ENCODE measurements at regions not wholly inside any gene's neighbourhood (a gene's known extent, or its start where the extent isn't known, plus 50 kb on each side); places are given as distances from the start of the nearest gene placed in this dataset.

- H3K4me2 ChIP-seq (ENCODE audit: low read length), result no peak overlapping the region
- H3K27me3 ChIP-seq (ENCODE audit: insufficient read depth, low read depth, low read length), result no peaks in the 10 kb centered on the region
- no peak for TF ChIP-seq TAF1 (IDR thresholded peaks at IDR 0.05; ENCODE audit: low read depth)
- peak; percentile 54 for TF ChIP-seq EP300 (conservative IDR thresholded peaks at IDR 0.05; ENCODE audit: poor library complexity, severe bottlenecking)
- H3K36me3 ChIP-seq (ENCODE audit: insufficient read depth, low read length), result no peaks in the 10 kb centered on the region
- H3K4me3 ChIP-seq (ENCODE audit: low read length), result no peak overlapping the region
- H4K20me1 ChIP-seq (ENCODE audit: insufficient read depth), result no peaks in the 10 kb centered on the region
- H3K9me3 ChIP-seq (ENCODE audit: low read length), result no peaks in the 10 kb centered on the region
- no peaks in the 10 kb centered on the region for H3K79me2 ChIP-seq (replicated peaks; ENCODE audit: insufficient read depth, low read length)
- no peaks in the 10 kb centered on the region for H3K9me2 ChIP-seq (ENCODE audit: insufficient read depth, low read length)
- no peak overlapping the region for H2AFZ ChIP-seq (ENCODE audit: low read depth, low read length)
- H3K27ac ChIP-seq (ENCODE audit: low read length), result no peak overlapping the region
- no peaks in the 10 kb centered on the region for H3F3A ChIP-seq (ENCODE audit: insufficient read depth, low read length, poor library complexity, severe bottlenecking)
- H3K9ac ChIP-seq (ENCODE audit: low read length), result no peak overlapping the region
Observed at GRCh38 chr17:15177343-15177742, 87.8 kb downstream of the PMP22 start.

DNA sequence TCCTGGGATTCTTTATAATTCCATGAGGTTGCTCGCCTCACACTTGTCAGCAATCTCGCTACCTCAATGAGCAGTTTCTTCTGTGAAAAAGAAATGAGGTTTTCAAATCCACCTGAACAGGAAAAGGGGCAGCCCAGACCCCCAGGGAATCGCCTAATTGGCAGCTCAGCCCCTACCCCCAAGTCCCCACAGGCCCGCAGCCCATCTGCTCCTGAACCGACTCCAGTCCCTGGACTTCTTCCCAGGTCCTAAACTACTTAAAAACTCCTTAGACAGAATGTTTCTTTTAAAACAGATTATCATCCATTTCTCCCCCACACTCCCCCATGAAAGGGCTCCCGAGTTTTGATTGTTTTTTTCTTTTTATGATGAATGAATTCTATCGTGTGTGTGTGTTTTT is 89.8 kb downstream of the PMP22 start:
- no peaks in the 10 kb centered on the region for H3K9me2 ChIP-seq (ENCODE audit: insufficient read depth, low read length)
- no peaks in the 10 kb centered on the region for H3K9me3 ChIP-seq (ENCODE audit: low read length)
- no peaks in the 10 kb centered on the region for H3F3A ChIP-seq (ENCODE audit: insufficient read depth, low read length, poor library complexity, severe bottlenecking)
- no peak overlapping the region for H3K4me3 ChIP-seq (ENCODE audit: low read length)
- H2AFZ ChIP-seq (ENCODE audit: low read depth, low read length), result no peak overlapping the region
- H3K27ac ChIP-seq (ENCODE audit: low read length), result no peak overlapping the region
- H3K79me2 ChIP-seq (replicated peaks; ENCODE audit: insufficient read depth, low read length), result no peaks in the 10 kb centered on the region
- no peaks in the 10 kb centered on the region for H3K27me3 ChIP-seq (ENCODE audit: insufficient read depth, low read depth, low read length)
- H4K20me1 ChIP-seq (ENCODE audit: insufficient read depth), result no peaks in the 10 kb centered on the region
- no peak overlapping the region for H3K9ac ChIP-seq (ENCODE audit: low read length)
- H3K36me3 ChIP-seq (ENCODE audit: insufficient read depth, low read length), result no peaks in the 10 kb centered on the region
- TF ChIP-seq EZH2 (IDR thresholded peaks at IDR 0.05; ENCODE audit: borderline replicate concordance, insufficient read depth, low read length, poor library complexity, severe bottlenecking) (no peak), MXI1 (conservative IDR thresholded peaks at IDR 0.05; ENCODE audit: poor library complexity, severe bottlenecking) (no peak), EP300 (conservative IDR thresholded peaks at IDR 0.05; ENCODE audit: poor library complexity, severe bottlenecking) (no peak), TAF1 (IDR thresholded peaks at IDR 0.05; ENCODE audit: low read depth) (no peak), REST (IDR thresholded peaks at IDR 0.05; ENCODE audit: borderline replicate concordance) (no peak), RAD21 (conservative IDR thresholded peaks at IDR 0.05) (no peak), POLR2AphosphoS5 (IDR thresholded peaks at IDR 0.05) (no peak), SMC3 (conservative IDR thresholded peaks at IDR 0.05; ENCODE audit: poor library complexity) (no peak)
- TF ChIP-seq, protein P1, sequence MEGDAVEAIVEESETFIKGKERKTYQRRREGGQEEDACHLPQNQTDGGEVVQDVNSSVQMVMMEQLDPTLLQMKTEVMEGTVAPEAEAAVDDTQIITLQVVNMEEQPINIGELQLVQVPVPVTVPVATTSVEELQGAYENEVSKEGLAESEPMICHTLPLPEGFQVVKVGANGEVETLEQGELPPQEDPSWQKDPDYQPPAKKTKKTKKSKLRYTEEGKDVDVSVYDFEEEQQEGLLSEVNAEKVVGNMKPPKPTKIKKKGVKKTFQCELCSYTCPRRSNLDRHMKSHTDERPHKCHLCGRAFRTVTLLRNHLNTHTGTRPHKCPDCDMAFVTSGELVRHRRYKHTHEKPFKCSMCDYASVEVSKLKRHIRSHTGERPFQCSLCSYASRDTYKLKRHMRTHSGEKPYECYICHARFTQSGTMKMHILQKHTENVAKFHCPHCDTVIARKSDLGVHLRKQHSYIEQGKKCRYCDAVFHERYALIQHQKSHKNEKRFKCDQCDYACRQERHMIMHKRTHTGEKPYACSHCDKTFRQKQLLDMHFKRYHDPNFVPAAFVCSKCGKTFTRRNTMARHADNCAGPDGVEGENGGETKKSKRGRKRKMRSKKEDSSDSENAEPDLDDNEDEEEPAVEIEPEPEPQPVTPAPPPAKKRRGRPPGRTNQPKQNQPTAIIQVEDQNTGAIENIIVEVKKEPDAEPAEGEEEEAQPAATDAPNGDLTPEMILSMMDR (IDR thresholded peaks at IDR 0.05; ENCODE audit: poor library complexity, severe bottlenecking), result no peak
- H3K4me2 ChIP-seq (ENCODE audit: low read length), result no peak overlapping the region

All from neural cell (in vitro differentiated cells).